ENCODE measurements at regions not wholly inside any gene's neighbourhood (a gene's known extent, or its start where the extent isn't known, plus 50 kb on each side); places are given as distances from the start of the nearest gene placed in this dataset.

GRCh38 chr3:84536916-84537315 lies 421.9 kb upstream of the CADM2 start:
- TF ChIP-seq CTCF (IDR thresholded peaks at IDR 0.05), result no peak
- no peaks in the 10 kb centered on the region for H3K36me3 ChIP-seq
- no peaks in the 10 kb centered on the region for H3K4me1 ChIP-seq
- H3K4me3 ChIP-seq, result no peak overlapping the region
- no peak overlapping the region for H3K27ac ChIP-seq
- intact Hi-C loops (cut with DNase I), result no loop called here
- peaks cover 0 to 31% (median 11%) of the 10 kb centered on the region in 11 donors for H3K9me3 ChIP-seq
- no peaks in the 10 kb centered on the region for H3K27me3 ChIP-seq
- DNase-seq (no peak), ATAC-seq (no peak)
- WGBS, 2 donors, result 76 to 78% methylated on average over 3 of the region's 3 CpGs

DNA sequence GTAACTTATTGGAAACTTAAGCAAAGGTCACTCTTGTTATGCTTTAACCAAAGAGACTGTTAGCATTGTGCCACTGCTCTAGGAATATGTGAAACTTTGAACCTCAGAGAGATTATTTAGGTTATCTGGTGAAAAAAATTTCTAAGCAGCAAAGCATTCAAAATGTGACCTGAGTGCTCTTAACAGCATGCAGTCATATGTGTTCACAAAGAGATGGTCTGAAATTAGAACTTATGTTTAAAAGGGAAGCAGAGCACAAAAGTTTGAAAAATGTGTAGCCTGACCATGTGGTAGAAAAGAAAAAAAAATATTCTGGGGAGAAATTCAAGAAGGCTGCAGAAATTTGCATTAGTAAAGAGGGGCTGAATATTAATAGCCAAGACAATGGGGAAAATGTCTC lies 420.2 kb upstream of the CADM2 start:
- H3K9me3 ChIP-seq, result peaks cover 0 to 31% (median 11%) of the 10 kb centered on the region in 11 donors
- no peaks in the 10 kb centered on the region for H3K27me3 ChIP-seq
- ATAC-seq, result no peak
- H3K4me3 ChIP-seq, result no peak overlapping the region
- TF ChIP-seq CTCF (IDR thresholded peaks at IDR 0.05), result no peak
- DNase-seq, result no peak
- H3K36me3 ChIP-seq, result no peaks in the 10 kb centered on the region
- H3K27ac ChIP-seq, result no peak overlapping the region
- H3K4me1 ChIP-seq, result no peaks in the 10 kb centered on the region
- intact Hi-C loops (cut with DNase I), result no loop called here

DNA sequence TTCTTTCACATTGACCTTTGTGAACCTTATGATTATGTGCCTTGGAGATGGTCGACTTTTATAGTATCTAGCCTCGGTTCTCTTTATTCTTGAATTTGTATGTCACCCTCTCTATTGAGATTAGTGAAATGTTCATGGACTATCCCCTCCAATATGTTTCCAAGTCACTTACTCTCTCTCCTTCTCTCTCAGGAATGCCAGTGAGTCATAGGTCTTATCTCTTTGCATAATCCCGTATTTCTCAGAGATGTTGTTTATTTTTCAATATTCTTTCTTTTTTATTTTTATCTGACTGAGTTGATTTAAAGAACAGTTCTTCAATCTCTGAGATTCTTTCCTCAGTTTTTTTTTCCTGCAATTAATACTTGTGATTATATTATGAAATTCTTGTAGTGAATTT lies 411.6 kb upstream of the CADM2 start:
- DNase-seq, result no peak
- intact Hi-C loops (cut with DNase I), result loop anchor here in 5 of 10 donors (5.0 to 10.0 kb wide), 2 partner anchors 1028 to 1030 kb away; no protein-coding TSS in a partner anchor
- Histone ChIP-seq H3K9me3 (peaks cover 0 to 3% (median 0%) of the 10 kb centered on the region in 11 donors), H3K4me1 (no peaks in the 10 kb centered on the region), H3K36me3 (no peaks in the 10 kb centered on the region), H3K27me3 (no peaks in the 10 kb centered on the region), H3K4me3 (no peak overlapping the region), H3K27ac (no peak overlapping the region)
- no peak for ATAC-seq
- 56 to 58% methylated on average over 3 of the region's 3 CpGs for WGBS, 2 donors
- TF ChIP-seq CTCF (IDR thresholded peaks at IDR 0.05), result no peak

- ATAC-seq (peak in 7 of 8 donors; percentile 24 to 79 (median 58)), DNase-seq (no peak)
- 50 to 55% methylated on average over 23 of the region's 23 CpGs for WGBS, 2 donors
- H3K4me3 ChIP-seq, result peak overlapping the region in 2 of 10 donors; percentile 3 to 29
- TF ChIP-seq CTCF (IDR thresholded peaks at IDR 0.05), result peak in 7 of 9 donors; percentile 40 to 60 (median 52)
- no peaks in the 10 kb centered on the region for H3K36me3 ChIP-seq
- no peak overlapping the region for H3K27ac ChIP-seq
- H3K9me3 ChIP-seq, result peaks cover 0 to 3% (median 0%) of the 10 kb centered on the region in 11 donors
- intact Hi-C loops (cut with DNase I), result loop anchor here in 5 of 10 donors (5.0 to 10.0 kb wide), 2 partner anchors 1027 to 1029 kb away; no protein-coding TSS in a partner anchor
- H3K4me1 ChIP-seq, result no peaks in the 10 kb centered on the region
- H3K27me3 ChIP-seq, result no peaks in the 10 kb centered on the region
These were observed 410.5 kb upstream of the CADM2 start for GRCh38 chr3:84547971-84548970.
